ENCODE measurements at regions not wholly inside any gene's neighbourhood (a gene's known extent, or its start where the extent isn't known, plus 50 kb on each side); places are given as distances from the start of the nearest gene placed in this dataset.

DNA sequence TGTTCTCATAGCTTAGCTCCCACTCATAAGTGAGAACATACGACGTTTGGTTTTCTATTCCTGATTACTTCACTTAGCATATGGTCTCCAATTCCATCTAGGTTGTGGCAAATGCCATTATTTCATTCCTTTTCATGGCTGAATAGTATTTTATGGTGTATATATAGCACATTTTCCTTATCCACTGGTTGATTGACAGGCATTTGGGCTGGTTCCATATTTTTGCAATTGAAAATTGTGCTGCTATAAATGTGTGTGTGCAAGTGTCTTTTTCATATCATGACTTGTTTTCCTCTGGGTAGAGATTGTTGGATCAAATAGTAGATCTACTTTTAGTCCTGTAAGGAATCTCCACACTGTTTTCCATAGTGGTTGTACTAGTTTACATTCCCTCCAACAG lies 133.0 kb upstream of the TAB2 start:
- DNase-seq: no peak

- DNase-seq: no peak
Observed at GRCh38 chr6:149185799-149186357, 131.6 kb upstream of the TAB2 start.

DNA sequence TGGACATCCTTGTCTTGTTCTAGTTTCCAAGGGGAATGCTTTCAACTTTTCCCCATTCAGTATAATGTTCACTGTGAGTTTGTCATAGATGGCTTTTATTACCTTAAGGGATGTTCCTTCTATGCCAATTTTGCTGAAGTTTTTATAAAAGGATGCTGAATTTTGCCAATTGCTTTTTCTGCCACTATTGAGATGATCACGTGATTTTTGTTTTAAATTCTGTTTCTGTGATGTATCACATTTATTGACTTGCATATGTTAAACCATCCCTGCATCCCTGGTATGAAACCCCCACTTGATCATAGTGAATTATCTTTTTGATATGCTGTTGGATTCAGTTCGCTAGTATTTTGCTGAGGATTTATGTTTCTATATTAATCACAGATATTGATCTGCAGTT lies 130.6 kb upstream of the TAB2 start:
- DNase-seq: no peak

GRCh38 chr6:149190224-149190831 lies 127.2 kb upstream of the TAB2 start:
- DNase-seq: no peak

- no peak for DNase-seq
Observed at GRCh38 chr6:149194820-149195558, 122.5 kb upstream of the TAB2 start.

DNA sequence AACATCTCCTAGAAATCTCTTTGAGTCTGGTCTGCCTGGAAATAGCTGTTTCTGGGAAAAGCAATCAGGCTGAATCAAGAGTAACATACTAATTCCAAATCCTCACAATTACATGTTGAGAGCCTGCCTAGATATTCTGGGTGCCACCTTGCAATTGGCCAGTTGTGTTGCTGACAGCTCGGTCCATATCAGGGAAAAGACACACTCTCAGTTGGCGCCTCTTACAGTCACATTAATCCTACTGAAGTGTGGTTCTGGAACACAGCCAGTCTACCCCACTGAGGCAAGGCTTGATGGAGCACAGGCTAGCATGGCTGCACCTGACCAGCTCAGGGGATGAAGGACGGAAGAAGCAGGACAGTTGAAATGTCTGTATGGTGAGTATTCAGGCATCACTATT lies 121.4 kb upstream of the TAB2 start:
- DNase-seq: no peak

DNA sequence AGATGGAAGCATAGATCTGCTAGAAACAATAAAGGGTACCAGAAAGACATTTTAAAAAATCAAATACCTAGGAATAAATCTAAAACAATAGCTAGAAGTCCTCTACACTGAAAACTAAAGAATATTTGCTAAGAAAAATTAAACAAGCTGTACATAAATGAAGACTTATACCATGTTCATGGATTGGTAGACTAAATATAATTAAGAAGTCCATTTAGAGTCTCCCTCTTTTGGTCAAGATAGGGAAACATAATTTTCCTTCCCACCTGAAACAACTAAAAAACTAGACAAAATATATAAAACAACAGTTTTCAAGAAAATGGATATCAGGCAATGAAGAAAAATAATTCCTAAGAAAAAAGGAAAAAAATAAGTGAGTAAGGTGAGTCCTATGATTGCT lies 120.0 kb upstream of the TAB2 start:
- no peak for DNase-seq

DNA sequence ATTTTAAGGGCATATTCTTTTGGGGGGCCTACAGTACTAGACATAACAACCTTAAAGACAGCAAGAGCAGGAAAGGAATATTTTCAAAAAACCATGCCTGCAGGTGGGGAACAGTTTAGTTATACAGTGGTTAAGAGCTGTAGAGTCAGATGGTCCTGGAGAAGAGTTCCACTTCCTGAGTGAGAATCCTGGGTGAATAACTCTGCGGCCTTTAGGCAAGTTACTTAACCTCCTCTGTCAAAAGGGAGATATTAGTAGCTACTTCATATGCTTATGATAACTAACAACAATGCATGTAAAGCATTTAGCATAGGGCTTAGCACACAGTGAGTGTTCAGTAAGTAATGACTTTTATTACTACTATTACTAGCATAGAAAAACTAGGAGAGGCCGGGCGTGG lies 119.2 kb upstream of the TAB2 start:
- DNase-seq: no peak

GRCh38 chr6:149200282-149200945 lies 117.1 kb upstream of the TAB2 start:
- DNase-seq: no peak

GRCh38 chr6:149201068-149201655 lies 116.3 kb upstream of the TAB2 start:
- no peak for DNase-seq

DNA sequence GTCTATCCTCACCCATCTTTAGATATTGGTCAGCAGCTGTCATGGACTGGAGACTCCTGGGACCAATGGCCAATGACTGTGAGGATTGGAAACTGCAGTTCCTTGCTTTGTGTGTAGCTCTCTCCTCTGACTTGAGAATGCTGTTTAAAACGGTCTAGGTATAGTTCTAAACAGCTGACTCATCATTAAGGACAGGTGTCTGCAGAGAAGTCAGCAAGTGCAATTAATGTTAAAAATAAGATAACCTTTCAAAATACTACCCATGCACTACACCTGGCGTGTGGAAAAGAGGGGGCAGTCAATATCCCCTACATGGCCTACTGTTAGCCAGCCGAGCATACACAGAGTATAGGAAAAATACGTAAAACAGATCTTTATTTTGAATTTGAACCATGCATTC lies 115.4 kb upstream of the TAB2 start:
- DNase-seq: no peak

DNA sequence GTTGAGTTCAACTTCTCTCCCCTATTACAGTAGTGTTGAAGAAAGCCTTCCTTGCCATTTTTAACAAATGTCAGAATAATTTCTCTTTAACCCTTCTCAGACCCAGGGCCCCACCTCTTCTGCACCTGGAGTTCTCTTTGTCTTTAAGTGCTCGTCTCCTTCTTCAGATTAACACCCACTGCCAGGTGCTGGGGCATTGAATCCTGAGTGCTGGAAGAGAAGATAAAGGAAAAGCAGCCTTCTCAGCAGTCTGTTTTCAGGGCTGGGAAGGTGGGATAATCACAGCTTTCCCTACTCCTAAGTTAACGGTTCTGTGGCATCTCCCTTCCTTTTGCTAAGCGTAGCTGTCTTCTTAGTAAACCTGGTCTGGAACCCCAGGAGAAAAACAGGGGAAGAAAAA lies 114.6 kb upstream of the TAB2 start:
- no peak for DNase-seq

GRCh38 chr6:149203509-149203908 lies 114.0 kb upstream of the TAB2 start:
- DNase-seq: no peak

DNA sequence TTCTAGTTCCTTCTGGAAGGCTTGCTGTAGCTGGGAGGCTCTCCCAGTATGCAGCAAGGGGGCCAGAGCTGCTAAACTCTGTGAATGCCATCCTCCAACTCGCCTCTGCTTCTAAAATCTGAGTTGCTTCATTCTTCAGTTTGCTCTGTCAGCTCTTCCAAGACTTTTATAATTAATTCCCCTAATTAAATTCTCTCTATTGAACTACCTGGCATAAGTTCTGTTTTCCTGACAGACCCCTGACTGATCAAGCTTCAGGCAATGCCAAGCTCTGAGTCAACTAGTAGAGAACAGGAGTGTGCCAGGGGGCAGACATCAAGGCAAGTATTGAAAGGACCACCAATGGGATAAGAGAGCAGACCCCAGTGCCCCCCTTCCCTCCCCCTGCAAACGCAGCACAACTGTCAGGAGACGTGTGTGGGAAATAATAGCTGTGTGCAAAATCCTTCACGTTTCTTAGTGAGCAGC lies 109.3 kb upstream of the TAB2 start:
- DNase-seq: no peak

GRCh38 chr6:149209871-149210775 lies 107.4 kb upstream of the TAB2 start:
- DNase-seq: no peak

DNA sequence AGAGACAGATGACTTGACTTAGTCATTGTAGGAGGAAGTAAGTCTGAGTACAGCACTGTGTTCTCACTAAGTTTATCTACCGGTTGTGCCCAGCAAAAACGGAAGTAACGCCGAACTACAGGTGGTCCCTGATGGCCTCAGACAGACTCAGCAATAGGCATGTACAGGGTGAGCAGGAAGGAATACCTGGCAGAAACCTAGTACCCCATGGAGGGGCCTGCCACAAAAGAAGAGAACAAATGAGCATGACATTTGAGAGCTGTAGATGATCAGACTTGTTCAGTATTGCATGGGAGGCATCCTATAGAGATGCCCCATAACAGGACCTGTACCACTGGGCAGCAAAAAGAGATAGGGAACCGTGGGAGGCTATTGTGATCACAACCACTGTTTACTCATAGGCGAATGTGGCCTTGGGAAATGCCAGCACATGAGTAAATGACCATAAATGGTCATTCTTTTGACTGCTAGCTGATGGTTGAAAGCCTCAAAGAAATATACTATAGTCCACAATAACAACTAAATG lies 106.4 kb upstream of the TAB2 start:
- DNase-seq: no peak

DNA sequence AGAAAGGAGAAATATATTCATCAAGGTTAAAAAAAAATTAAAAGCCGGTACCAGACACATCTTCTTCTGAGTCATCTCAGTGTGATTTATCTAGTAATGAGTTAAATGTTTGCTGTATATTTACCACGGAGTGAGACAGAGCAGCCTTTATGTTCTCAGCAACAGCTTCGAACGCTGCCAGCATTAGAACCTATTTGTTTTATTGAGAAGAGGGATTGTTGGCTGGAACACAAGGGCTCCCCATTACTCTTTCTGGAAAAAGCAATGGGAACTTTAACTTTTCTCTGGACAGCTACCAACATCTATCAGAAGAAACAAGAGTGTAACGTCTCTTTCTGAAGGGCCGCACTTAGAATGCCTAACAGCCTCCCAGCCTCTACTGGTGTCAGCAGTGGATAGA lies 105.3 kb upstream of the TAB2 start:
- DNase-seq: no peak

DNA sequence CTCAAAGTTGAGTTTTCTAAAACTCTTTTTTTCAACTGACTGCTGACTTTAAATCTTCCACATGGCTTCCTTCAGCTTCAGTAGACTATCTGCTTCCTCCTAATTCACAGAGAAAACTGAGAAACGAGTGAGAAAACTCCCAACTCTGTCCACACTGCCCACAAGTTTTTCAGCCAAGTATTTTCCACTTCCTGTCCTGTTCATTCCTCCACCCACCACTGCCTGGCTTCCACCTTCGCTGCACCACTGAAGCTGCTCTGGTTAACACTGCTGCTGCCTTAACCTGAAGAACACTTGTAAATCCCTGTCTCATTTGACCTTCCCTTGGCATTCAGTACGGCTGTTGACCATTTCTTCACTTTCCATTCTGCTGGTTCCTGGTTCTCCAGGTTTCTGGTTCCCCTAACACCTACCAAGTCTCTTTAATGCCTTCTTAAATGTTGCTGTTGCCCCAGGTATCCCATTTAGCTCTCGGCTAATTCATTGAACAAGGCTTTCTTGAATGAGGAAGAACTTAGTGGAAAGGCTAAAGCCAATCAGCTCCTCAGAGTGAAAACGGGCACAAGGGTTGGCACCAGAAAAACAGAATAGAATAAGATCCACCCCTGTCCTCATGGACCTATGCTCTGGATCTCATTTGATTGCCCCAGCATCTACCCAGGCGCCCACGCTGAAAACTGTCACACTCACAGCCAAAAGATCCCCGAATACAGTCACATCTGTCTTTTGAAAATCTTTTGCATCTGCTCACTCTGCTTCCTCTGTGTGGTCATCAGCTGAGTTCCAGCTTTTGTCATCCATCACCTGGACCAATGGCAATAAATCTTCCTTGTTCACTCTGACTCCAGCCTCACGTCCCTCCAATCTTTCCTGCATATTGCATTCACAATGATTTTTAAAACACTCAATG lies 104.4 kb upstream of the TAB2 start:
- DNase-seq: no peak

DNA sequence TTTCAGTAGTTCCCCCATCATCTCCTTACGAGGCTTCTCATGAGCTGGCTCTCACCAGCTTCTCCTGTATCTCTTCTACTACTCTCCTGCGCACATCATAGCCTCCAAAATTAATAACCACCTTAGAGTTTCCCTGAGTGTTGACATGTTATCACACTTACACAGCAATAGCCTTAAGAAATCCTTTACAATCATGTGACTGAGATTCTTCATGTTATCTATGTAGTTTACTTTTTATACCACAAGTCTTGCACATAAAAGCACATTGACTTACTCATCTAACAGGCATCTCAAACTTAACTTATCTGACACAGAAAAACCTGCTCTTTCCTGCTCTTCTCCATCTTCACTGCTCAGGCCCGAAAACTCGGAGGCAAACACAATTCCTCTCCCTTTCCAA lies 103.7 kb upstream of the TAB2 start:
- no peak for DNase-seq

- no peak for DNase-seq
Observed at GRCh38 chr6:149216459-149216858, 101.1 kb upstream of the TAB2 start.

- DNase-seq: no peak
Observed at GRCh38 chr6:149217466-149217888, 100.0 kb upstream of the TAB2 start.
